Sigmoid colon (tissue), 4 donors: ENCODE measurements at regions not wholly inside any gene's neighbourhood (a gene's known extent, or its start where the extent isn't known, plus 50 kb on each side); places are given as distances from the start of the nearest gene placed in this dataset.

Experiments used
- CTCF ChIP-seq, 4 experiments: fragments of 450-650 bp in 3 of 4; fragments of 200-600 bp in 1 of 4; IDR thresholded peaks; one replicate each; pipeline ENCODE4 v1.5.1; 2016 to 2019; ENCODE audit warnings: antibody characterized with exemption in 4 of 4, mild to moderate bottlenecking in 3 of 4, moderate library complexity in 2 of 4
- POLR2AphosphoS5 ChIP-seq, 4 donors: sonication (generic); formaldehyde crosslinking; IDR thresholded peaks; one replicate each; pipeline ENCODE4 v1.6.1; 2017; ENCODE audit warnings: antibody characterized with exemption in 4 of 4

DNA sequence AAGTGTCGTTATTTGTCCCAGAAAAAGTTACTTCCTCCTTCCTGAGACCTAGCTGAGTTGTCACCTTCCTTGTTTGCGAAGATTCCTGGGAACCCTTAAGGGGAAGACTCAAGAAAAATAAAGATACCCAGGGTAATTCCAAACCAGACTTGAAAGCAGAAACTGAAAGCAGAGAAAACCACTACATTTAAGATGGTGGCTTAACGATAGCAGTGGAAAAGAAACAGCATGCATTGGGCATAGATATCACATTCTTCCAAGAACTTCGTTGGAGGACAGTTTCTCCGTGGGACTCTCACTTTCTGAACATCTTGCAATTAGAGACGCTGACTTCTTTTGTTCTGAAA, 89.1 kb downstream of the FAM76B start:
- TF ChIP-seq CTCF (IDR thresholded peaks at IDR 0.05), result no peak
- no peak for TF ChIP-seq POLR2AphosphoS5 (IDR thresholded peaks at IDR 0.05)
